ENCODE measurements at regions not wholly inside any gene's neighbourhood (a gene's known extent, or its start where the extent isn't known, plus 50 kb on each side); places are given as distances from the start of the nearest gene placed in this dataset.

DNA sequence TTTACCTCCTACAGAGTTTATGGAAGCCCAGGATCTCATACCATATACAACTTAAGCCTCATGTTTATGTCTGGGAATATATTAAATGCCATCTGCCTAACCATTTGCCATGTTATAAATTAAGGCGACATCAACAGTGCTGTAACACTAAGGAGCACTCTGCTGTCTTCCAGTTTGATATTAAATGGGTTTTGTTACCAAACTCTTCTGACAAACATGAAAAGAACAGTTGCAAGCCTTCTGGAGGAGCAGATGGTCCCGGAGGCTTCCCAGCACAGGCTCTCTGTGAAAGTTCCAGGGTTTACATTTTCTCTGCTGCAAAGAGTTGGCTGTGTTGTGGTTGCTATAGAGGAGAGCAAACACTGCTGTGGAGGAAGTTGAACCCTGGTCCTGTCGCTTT, 545.3 kb upstream of the SALL1 start:
- TF ChIP-seq, protein P1, sequence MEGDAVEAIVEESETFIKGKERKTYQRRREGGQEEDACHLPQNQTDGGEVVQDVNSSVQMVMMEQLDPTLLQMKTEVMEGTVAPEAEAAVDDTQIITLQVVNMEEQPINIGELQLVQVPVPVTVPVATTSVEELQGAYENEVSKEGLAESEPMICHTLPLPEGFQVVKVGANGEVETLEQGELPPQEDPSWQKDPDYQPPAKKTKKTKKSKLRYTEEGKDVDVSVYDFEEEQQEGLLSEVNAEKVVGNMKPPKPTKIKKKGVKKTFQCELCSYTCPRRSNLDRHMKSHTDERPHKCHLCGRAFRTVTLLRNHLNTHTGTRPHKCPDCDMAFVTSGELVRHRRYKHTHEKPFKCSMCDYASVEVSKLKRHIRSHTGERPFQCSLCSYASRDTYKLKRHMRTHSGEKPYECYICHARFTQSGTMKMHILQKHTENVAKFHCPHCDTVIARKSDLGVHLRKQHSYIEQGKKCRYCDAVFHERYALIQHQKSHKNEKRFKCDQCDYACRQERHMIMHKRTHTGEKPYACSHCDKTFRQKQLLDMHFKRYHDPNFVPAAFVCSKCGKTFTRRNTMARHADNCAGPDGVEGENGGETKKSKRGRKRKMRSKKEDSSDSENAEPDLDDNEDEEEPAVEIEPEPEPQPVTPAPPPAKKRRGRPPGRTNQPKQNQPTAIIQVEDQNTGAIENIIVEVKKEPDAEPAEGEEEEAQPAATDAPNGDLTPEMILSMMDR (IDR thresholded peaks at IDR 0.05; ENCODE audit: poor library complexity): no peak
- no peak for TF ChIP-seq EZH2 (IDR thresholded peaks at IDR 0.05; ENCODE audit: borderline replicate concordance)
- TF ChIP-seq EZH2phosphoT487 (IDR thresholded peaks at IDR 0.05; ENCODE audit: low read depth, severe bottlenecking, unreplicated experiment): no peak
